ENCODE measurements at regions not wholly inside any gene's neighbourhood (a gene's known extent, or its start where the extent isn't known, plus 50 kb on each side); places are given as distances from the start of the nearest gene placed in this dataset.

GRCh38 chr2:128555433-128555832, 236.8 kb upstream of the HS6ST1 start (continued):
- TF ChIP-seq AHDC1 (CRISPR knock-in tag; IDR thresholded peaks at IDR 0.05; ENCODE audit: borderline replicate concordance), result no peak
- TF ChIP-seq ZFP91 (CRISPR knock-in tag; IDR thresholded peaks at IDR 0.05; ENCODE audit: borderline replicate concordance), result no peak
- TF ChIP-seq MXD1 (CRISPR knock-in tag; IDR thresholded peaks at IDR 0.05), result no peak

- no peak for ATAC-seq
- no peak for FAIRE-seq
- DNase-seq (ENCODE audit: low spot score), result no peak
- WGBS (ENCODE audit: low lambda C conversion rate), result 4% methylated on average over 3 of the region's 3 CpGs
- Histone ChIP-seq H2AFZ (ENCODE audit: low read length) (no peak overlapping the region), H3K4me2 (ENCODE audit: low read depth, low read length) (no peak overlapping the region), H4K20me1 (ENCODE audit: insufficient read depth, low read length) (no peaks in the 10 kb centered on the region), H3K27ac (ENCODE audit: extremely low read length, insufficient read depth, low read length) (no peak overlapping the region), H3K27me3 (ENCODE audit: control insufficient read depth in 1 of 2, insufficient read depth in 2 of 2, low read length in 2 of 2) (peaks cover 0 to 56% of the 10 kb centered on the region in 2 experiments; a peak in 3 of 5 replicates), H3K79me2 (ENCODE audit: insufficient read depth, low read length) (no peaks in the 10 kb centered on the region), H3K36me3 (replicated peaks in 1 of 2; ENCODE audit: control insufficient read depth in 1 of 2, insufficient read depth in 2 of 2, low read length in 2 of 2) (no peaks in the 10 kb centered on the region), H3K4me1 (ENCODE audit: insufficient read depth, low read length) (no peaks in the 10 kb centered on the region), H3K4me3 (replicated peaks in 1 of 3; ENCODE audit: insufficient read depth in 1 of 3, low read depth in 2 of 3, low read length in 3 of 3) (no peak overlapping the region), H3K9ac (ENCODE audit: insufficient read depth, low read depth, low read length) (no peak overlapping the region), H3K9me3 (ENCODE audit: low read length) (no peaks in the 10 kb centered on the region)
- no TSS peak for BruUV-seq (replicated peaks)
- intact Hi-C loops (cut with micrococcal nuclease; ENCODE audit: unreplicated experiment), result no loop called here
- TF ChIP-seq ZNF770 (CRISPR knock-in tag; IDR thresholded peaks at IDR 0.05) (no peak), ZNF260 (CRISPR knock-in tag; IDR thresholded peaks at IDR 0.05; ENCODE audit: borderline replicate concordance, low read depth) (no peak), SP2 (CRISPR knock-in tag; IDR thresholded peaks at IDR 0.05) (no peak)
- CTCF ChIA-PET (ENCODE audit: low intra/inter-chr PET ratio, low total read pairs), result no interaction called here
- POLR2A ChIA-PET, result no interaction called here
- in situ Hi-C loops (cut with HindIII; ENCODE audit: extremely low pct_ligation_motif_present, low pct_unique_long_range_greater_than_20kb), result no loop called here
Measured at GRCh38 chr2:128556089-128556488, 237.4 kb upstream of the HS6ST1 start.
